HG03103 (cell line): ENCODE measurements at regions not wholly inside any gene's neighbourhood (a gene's known extent, or its start where the extent isn't known, plus 50 kb on each side); places are given as distances from the start of the nearest gene placed in this dataset.
"Not testable (repeated sequence)": the region's sequence is repeated elsewhere in the genome, so short reads cannot be mapped to it uniquely, and the experiment has no call there.

Experiments used
- ATAC-seq: cut with Tn5 transposase; IDR thresholded peaks from one replicate; pipeline ENCODE4 v1.9.1; 2021; ENCODE audit warnings: low read depth; ENCODE audit not compliant: unreplicated experiment

- no peak for ATAC-seq
Measured at GRCh38 chr1:194684636-194685035, 1498.2 kb upstream of the B3GALT2 start.

GRCh38 chr1:194658090-194658439 is 1471.7 kb upstream of the B3GALT2 start:
- ATAC-seq, result no peak

- ATAC-seq, result no peak
Measured at GRCh38 chr1:194654956-194655355, 1468.5 kb upstream of the B3GALT2 start.

GRCh38 chr1:194653385-194653784 is 1467.0 kb upstream of the B3GALT2 start:
- ATAC-seq, result no peak

GRCh38 chr1:194647118-194647517 is 1460.7 kb upstream of the B3GALT2 start:
- ATAC-seq, result no peak

GRCh38 chr1:194644528-194644927 is 1458.1 kb upstream of the B3GALT2 start:
- no peak for ATAC-seq

GRCh38 chr1:194640322-194640721 is 1453.9 kb upstream of the B3GALT2 start:
- ATAC-seq, result no peak

GRCh38 chr1:194629011-194629410 is 1442.6 kb upstream of the B3GALT2 start:
- ATAC-seq, result no peak

- no peak for ATAC-seq
Measured at GRCh38 chr1:194624833-194625232, 1438.4 kb upstream of the B3GALT2 start.

GRCh38 chr1:194618101-194618500 is 1431.7 kb upstream of the B3GALT2 start:
- ATAC-seq, result no peak

GRCh38 chr1:194617272-194617671 is 1430.9 kb upstream of the B3GALT2 start:
- not testable (repeated sequence) for ATAC-seq

GRCh38 chr1:194616835-194617234 is 1430.4 kb upstream of the B3GALT2 start:
- ATAC-seq, result no peak

GRCh38 chr1:194602184-194602583 is 1415.8 kb upstream of the B3GALT2 start:
- no peak for ATAC-seq

GRCh38 chr1:194600716-194601115 is 1414.3 kb upstream of the B3GALT2 start:
- no peak for ATAC-seq

GRCh38 chr1:194598098-194598497 is 1411.7 kb upstream of the B3GALT2 start:
- ATAC-seq, result no peak

GRCh38 chr1:194586302-194586701 is 1399.9 kb upstream of the B3GALT2 start:
- no peak for ATAC-seq

GRCh38 chr1:194584052-194584451 is 1397.6 kb upstream of the B3GALT2 start:
- ATAC-seq, result no peak

- ATAC-seq, result no peak
Measured at GRCh38 chr1:194570476-194570875, 1384.1 kb upstream of the B3GALT2 start.

GRCh38 chr1:194568610-194569009 is 1382.2 kb upstream of the B3GALT2 start:
- ATAC-seq, result no peak

- no peak for ATAC-seq
Measured at GRCh38 chr1:194548071-194548470, 1361.7 kb upstream of the B3GALT2 start.

GRCh38 chr1:194544012-194544411 is 1357.6 kb upstream of the B3GALT2 start:
- ATAC-seq, result no peak

- ATAC-seq, result no peak
Measured at GRCh38 chr1:194538453-194538852, 1352.0 kb upstream of the B3GALT2 start.

GRCh38 chr1:194537521-194537920 is 1351.1 kb upstream of the B3GALT2 start:
- ATAC-seq, result no peak
